Prostate gland (tissue), 2 donors: ENCODE measurements at regions not wholly inside any gene's neighbourhood (a gene's known extent, or its start where the extent isn't known, plus 50 kb on each side); places are given as distances from the start of the nearest gene placed in this dataset.
"Not testable (repeated sequence)": the region's sequence is repeated elsewhere in the genome, so short reads cannot be mapped to it uniquely, and the experiment has no call there.

Experiments
- DNase-seq: peaks from one replicate; pipeline ENCODE4 v3.0.0-alpha.2; 2019; ENCODE audit warnings: low spot score
- H3K27ac ChIP-seq, 2 donors: fragments of 200-600 bp; sonication (generic); 2 replicates each; pipeline ENCODE4 v1.5.1; 2017 to 2019
- H3K27me3 ChIP-seq: fragments of 200-600 bp; sonication (generic); replicated peaks from 2 replicates; pipeline ENCODE4 v1.5.1; 2019; ENCODE audit not compliant: insufficient read depth
- H3K36me3 ChIP-seq, 2 donors: fragments of 200-600 bp; sonication (generic); 1 replicate in 1 of 2; 2 replicates in 1 of 2; pipeline versions ENCODE4 v1.5.1 to v1.8.1; 2017 to 2019
- H3K4me1 ChIP-seq: fragments of 200-600 bp; sonication (generic); replicated peaks from 2 replicates; pipeline ENCODE4 v1.5.1; 2019
- H3K4me3 ChIP-seq, 2 donors: fragments of 200-600 bp; sonication (generic); 2 replicates each; pipeline ENCODE4 v1.5.1; 2017 to 2019
- H3K9me3 ChIP-seq: fragments of 200-600 bp; sonication (generic); 2 replicates; pipeline ENCODE4 v1.5.1; 2017
- CTCF ChIP-seq, 4 experiments: fragments of 200-600 bp in 2 of 4; fragments of 450-650 bp in 2 of 4; sonication (generic) in 2 of 4; IDR thresholded peaks; 1 replicate in 3 of 4; 2 replicates in 1 of 4; pipeline ENCODE4 v1.5.1; 2016 to 2019; ENCODE audit warnings: antibody characterized with exemption in 4 of 4, mild to moderate bottlenecking in 2 of 4, moderate library complexity in 2 of 4
- POLR2A ChIP-seq: fragments of 450-650 bp; IDR thresholded peaks from one replicate; pipeline ENCODE4 v1.6.1; 2016; ENCODE audit warnings: antibody characterized with exemption, mild to moderate bottlenecking
- POLR2AphosphoS5 ChIP-seq: sonication (generic); formaldehyde crosslinking; IDR thresholded peaks from one replicate; pipeline ENCODE4 v1.6.1; 2017; ENCODE audit warnings: antibody characterized with exemption
- WGBS: methylation state at CpG from one replicate; pipeline ENCODE4 v1.1.5; 2018; 5-methylcytosine and 5-hydroxymethylcytosine counted together
- intact Hi-C: fragments of 100-400 bp; cut with DNase I; formaldehyde crosslinking; loops from one replicate; pipeline ENCODE4 v1.14.2; 2022

DNA sequence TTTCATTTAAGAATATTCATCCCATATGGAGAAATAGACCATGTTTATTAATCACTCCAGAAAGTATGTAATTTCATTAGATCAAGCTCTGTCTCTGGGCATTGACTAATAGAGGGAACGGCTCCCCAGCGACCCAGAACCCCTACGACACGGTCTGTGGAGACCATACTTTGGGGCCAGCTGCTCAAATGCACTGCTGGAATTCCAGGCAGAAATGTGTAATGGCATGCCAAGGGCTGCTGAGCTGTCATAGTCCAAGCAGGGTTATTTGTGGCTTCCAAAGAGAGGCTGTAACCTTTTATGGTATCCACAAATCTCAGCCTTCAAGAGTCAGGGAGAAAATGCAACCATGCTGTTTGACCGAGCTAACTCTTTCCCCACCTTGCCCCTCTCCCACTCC lies 755.8 kb downstream of the DHX35 start:
- H3K27me3 ChIP-seq = no peaks in the 10 kb centered on the region
- no peak for DNase-seq
- no peak for TF ChIP-seq POLR2A
- TF ChIP-seq POLR2AphosphoS5 = no peak
- no peak for TF ChIP-seq CTCF (IDR thresholded peaks at IDR 0.05)
- H3K4me3 ChIP-seq = no peak overlapping the region
- H3K4me1 ChIP-seq = no peaks in the 10 kb centered on the region
- H3K36me3 ChIP-seq = no peaks in the 10 kb centered on the region
- H3K27ac ChIP-seq = no peak overlapping the region
- H3K9me3 ChIP-seq = no peaks in the 10 kb centered on the region
- WGBS = 80% methylated on average over 5 of the region's 5 CpGs
- intact Hi-C loops = no loop called here

GRCh38 chr20:39716796-39717341 lies 754.7 kb downstream of the DHX35 start:
- intact Hi-C loops = no loop called here
- H3K4me3 ChIP-seq = no peak overlapping the region
- no peak for TF ChIP-seq POLR2A
- TF ChIP-seq POLR2AphosphoS5 = no peak
- no peak for TF ChIP-seq CTCF (IDR thresholded peaks at IDR 0.05)
- H3K4me1 ChIP-seq = no peaks in the 10 kb centered on the region
- H3K36me3 ChIP-seq = no peaks in the 10 kb centered on the region
- 42% methylated on average over 1 of the region's 1 CpG for WGBS
- no peaks in the 10 kb centered on the region for H3K9me3 ChIP-seq
- DNase-seq = no peak
- H3K27me3 ChIP-seq = no peaks in the 10 kb centered on the region
- H3K27ac ChIP-seq = no peak overlapping the region

DNA sequence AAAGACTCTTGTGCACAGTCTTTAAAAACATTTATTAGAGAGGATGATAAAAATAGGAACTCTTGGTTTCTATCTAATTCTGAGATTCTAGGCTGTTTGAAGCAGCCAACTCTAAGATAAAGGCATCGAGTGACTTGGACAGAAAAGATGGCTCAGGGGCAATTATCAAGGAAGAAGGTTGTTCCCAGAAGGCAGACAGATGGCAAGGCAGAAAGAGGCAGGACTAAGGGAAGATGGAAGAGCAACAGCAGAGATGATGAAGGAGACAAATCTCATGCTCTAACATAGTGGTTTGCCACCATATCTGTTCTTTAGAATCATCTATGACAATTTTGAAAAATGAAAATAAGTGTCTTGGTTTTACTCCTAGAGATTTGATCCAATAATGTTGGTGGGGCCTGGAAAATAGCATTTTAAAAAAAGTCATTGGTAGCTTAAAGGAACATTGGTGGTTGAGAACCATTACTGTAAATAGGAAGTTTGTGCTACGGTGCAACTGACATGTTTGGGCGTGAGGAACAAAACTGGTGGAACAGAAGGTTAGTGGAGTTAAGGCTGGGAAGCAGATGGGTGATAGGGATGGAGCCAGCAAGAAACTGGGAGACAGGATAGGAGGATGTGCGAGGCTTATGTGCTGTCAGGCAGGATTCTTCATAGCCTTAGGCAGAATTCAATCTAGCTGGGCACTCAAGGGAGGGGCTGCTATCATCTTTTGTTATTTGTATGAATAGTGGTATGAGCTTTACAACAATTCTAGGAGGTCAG lies 751.1 kb downstream of the DHX35 start:
- TF ChIP-seq POLR2AphosphoS5 (no peak), CTCF (IDR thresholded peaks at IDR 0.05) (no peak), POLR2A (no peak)
- no peaks in the 10 kb centered on the region for H3K9me3 ChIP-seq
- 82% methylated on average over 4 of the region's 4 CpGs for WGBS
- no peaks in the 10 kb centered on the region for H3K27me3 ChIP-seq
- no peak for DNase-seq
- H3K27ac ChIP-seq = no peak overlapping the region
- H3K36me3 ChIP-seq = no peaks in the 10 kb centered on the region
- no peaks in the 10 kb centered on the region for H3K4me1 ChIP-seq
- intact Hi-C loops = no loop called here
- H3K4me3 ChIP-seq = no peak overlapping the region

GRCh38 chr20:39706184-39706663 lies 744.1 kb downstream of the DHX35 start:
- Histone ChIP-seq H3K4me3 (no peak overlapping the region), H3K4me1 (no peaks in the 10 kb centered on the region), H3K36me3 (no peaks in the 10 kb centered on the region), H3K27ac (no peak overlapping the region), H3K9me3 (no peaks in the 10 kb centered on the region), H3K27me3 (no peaks in the 10 kb centered on the region)
- no peak for DNase-seq
- intact Hi-C loops = no loop called here
- TF ChIP-seq CTCF (IDR thresholded peaks at IDR 0.05) = no peak
- no peak for TF ChIP-seq POLR2AphosphoS5
- TF ChIP-seq POLR2A = no peak
- WGBS = 43% methylated on average over 3 of the region's 3 CpGs

GRCh38 chr20:39705032-39705431 lies 742.9 kb downstream of the DHX35 start:
- TF ChIP-seq POLR2AphosphoS5 (no peak), POLR2A (no peak), CTCF (IDR thresholded peaks at IDR 0.05) (no peak)
- DNase-seq = no peak
- H3K27ac ChIP-seq = no peak overlapping the region
- intact Hi-C loops = no loop called here
- no peaks in the 10 kb centered on the region for H3K27me3 ChIP-seq
- H3K4me1 ChIP-seq = no peaks in the 10 kb centered on the region
- H3K9me3 ChIP-seq = no peaks in the 10 kb centered on the region
- 36% methylated on average over 3 of the region's 3 CpGs for WGBS
- H3K36me3 ChIP-seq = no peaks in the 10 kb centered on the region
- H3K4me3 ChIP-seq = no peak overlapping the region

DNA sequence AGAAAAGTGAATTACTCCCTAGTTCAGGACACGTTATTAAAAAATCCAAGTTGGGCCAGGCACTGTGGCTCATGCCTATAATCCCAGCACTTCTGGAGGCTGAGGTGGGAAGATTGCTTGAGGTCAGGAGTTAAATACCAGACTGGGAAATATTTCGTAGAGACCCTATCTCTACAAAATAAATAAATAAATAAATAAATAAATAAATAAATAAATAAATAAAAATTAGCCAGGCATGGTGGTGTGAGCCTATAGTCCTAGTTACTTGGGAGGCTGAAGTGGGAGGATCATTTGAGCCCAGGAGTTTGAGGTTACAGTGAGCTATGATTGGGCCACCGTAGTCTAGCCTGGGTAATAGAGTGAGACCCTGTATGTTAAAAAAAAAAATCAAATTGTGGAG lies 741.2 kb downstream of the DHX35 start:
- DNase-seq, H3K36me3 ChIP-seq, H3K4me1 ChIP-seq, H3K27me3 ChIP-seq, H3K4me3 ChIP-seq, H3K27ac ChIP-seq, intact Hi-C loops, H3K9me3 ChIP-seq: not testable (repeated sequence)
- WGBS = 92% methylated on average over 3 of the region's 3 CpGs
